ENCODE measurements at regions not wholly inside any gene's neighbourhood (a gene's known extent, or its start where the extent isn't known, plus 50 kb on each side); places are given as distances from the start of the nearest gene placed in this dataset.

DNA sequence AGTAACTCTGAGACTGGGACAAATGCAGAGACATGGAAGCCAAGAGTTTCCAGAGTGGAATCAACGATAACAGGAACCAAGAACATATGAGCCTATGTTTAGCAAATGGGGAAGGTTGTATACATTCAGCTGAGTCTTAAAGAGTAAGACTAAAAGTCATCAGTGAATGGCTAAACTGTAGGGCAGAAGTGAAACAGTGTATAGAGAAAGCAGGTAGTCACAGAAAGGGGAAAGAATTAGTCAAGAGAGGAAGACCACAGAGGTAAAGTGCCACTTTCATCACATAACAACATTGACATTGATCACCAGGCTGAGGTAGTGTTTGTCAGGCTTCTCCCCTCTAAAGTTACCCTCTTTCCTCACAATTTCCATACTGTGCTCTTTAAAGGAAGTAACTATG, 306.5 kb upstream of the SPTLC3 start:
- DNase-seq = no peak
- Mint-ChIP-seq H3K4me3 (ENCODE audit: unreplicated experiment) (no peak overlapping the region), H3K4me1 (ENCODE audit: low read depth, unreplicated experiment) (peaks cover 9% of the 10 kb centered on the region), H3K9me3 (ENCODE audit: unreplicated experiment) (no peaks in the 10 kb centered on the region), H3K27ac (ENCODE audit: unreplicated experiment) (no peak overlapping the region), H3K36me3 (ENCODE audit: unreplicated experiment) (no peaks in the 10 kb centered on the region), H3K27me3 (ENCODE audit: unreplicated experiment) (no peaks in the 10 kb centered on the region)
- TF ChIP-seq, protein P1, sequence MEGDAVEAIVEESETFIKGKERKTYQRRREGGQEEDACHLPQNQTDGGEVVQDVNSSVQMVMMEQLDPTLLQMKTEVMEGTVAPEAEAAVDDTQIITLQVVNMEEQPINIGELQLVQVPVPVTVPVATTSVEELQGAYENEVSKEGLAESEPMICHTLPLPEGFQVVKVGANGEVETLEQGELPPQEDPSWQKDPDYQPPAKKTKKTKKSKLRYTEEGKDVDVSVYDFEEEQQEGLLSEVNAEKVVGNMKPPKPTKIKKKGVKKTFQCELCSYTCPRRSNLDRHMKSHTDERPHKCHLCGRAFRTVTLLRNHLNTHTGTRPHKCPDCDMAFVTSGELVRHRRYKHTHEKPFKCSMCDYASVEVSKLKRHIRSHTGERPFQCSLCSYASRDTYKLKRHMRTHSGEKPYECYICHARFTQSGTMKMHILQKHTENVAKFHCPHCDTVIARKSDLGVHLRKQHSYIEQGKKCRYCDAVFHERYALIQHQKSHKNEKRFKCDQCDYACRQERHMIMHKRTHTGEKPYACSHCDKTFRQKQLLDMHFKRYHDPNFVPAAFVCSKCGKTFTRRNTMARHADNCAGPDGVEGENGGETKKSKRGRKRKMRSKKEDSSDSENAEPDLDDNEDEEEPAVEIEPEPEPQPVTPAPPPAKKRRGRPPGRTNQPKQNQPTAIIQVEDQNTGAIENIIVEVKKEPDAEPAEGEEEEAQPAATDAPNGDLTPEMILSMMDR (IDR thresholded peaks at IDR 0.05; ENCODE audit: partially characterized antibody, unreplicated experiment) = no peak

DNA sequence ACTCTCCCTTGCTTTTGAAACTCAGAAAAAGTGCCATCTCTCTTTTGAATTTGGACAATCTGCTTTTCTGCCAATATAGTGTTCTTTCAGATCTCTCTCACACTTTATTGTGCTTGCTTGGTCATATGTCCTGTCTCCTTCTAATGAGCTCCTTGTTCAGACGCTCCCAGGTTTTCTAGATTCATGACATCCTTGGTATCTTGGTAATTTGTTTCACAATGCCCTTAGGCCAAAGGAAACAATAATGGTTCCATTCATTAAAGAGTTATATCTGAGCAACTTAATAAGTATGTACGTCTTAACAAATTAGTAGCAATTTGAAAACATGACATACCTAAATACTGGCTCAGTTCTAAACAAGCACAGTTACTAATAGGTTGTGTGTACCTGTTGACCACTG, 293.4 kb upstream of the SPTLC3 start:
- Mint-ChIP-seq H3K9me3 (ENCODE audit: unreplicated experiment) (no peaks in the 10 kb centered on the region), H3K4me1 (ENCODE audit: low read depth, unreplicated experiment) (no peaks in the 10 kb centered on the region), H3K4me3 (ENCODE audit: unreplicated experiment) (no peak overlapping the region), H3K27ac (ENCODE audit: unreplicated experiment) (no peak overlapping the region), H3K27me3 (ENCODE audit: unreplicated experiment) (no peaks in the 10 kb centered on the region), H3K36me3 (ENCODE audit: unreplicated experiment) (no peaks in the 10 kb centered on the region)
- TF ChIP-seq, protein P1 (IDR thresholded peaks at IDR 0.05; ENCODE audit: partially characterized antibody, unreplicated experiment) = no peak
- DNase-seq = no peak

DNA sequence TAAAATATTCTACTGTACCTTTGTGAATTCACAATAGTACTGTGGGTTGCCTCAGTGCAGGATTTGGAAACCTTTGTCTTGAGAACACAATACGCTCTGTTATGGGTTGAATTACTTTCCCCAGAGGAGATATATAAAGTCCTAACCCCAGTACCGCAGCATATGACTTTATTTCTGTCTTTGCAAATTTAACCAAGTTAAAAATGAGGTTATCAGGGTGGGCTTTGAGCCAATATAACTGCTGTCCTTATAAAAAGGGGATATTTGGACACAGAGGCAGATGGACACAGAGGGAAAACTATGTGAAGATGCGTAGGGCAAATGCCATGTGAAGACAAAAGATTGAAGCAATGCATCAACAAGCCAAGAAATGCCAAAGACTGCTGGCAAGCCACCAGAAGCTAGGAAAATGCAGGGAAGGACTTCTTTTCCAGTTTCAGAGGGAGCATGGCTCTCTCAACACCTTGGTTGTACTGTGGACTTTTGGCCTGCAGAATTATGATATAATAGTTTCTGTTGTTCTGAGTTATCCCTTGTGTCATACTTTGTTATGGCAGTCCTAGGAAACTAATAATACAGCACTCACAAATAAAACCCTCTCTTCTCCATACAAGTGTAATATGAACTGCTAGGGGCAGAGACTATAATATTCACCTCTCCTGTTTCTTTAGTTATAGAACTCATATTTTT, 292.6 kb upstream of the SPTLC3 start:
- TF ChIP-seq, protein P1 (IDR thresholded peaks at IDR 0.05; ENCODE audit: partially characterized antibody, unreplicated experiment) = no peak

DNA sequence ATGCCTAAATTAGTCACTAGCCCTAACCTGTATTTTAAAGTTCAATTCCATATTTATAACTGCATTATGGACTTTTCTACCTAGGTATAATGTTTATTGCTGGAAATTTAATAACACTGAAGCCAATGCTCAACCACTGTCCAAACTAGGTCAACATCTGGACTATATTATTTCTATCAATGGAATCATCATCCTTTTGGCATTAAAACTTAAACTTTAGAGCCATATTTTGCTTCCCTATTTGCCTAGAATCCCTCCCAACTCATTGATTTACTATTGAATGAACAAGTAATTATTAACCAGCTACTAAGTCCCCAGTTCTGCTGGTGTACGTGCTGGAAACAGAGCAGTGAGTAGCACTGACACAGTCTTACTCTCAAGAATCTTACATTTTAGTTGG, 291.7 kb upstream of the SPTLC3 start:
- H3K4me3 Mint-ChIP-seq (ENCODE audit: unreplicated experiment) = no peak overlapping the region
- TF ChIP-seq, protein P1 (IDR thresholded peaks at IDR 0.05; ENCODE audit: partially characterized antibody, unreplicated experiment) = no peak
- H3K36me3 Mint-ChIP-seq (ENCODE audit: unreplicated experiment) = no peaks in the 10 kb centered on the region
- H3K9me3 Mint-ChIP-seq (ENCODE audit: unreplicated experiment) = no peaks in the 10 kb centered on the region
- H3K27me3 Mint-ChIP-seq (ENCODE audit: unreplicated experiment) = no peaks in the 10 kb centered on the region
- no peaks in the 10 kb centered on the region for H3K4me1 Mint-ChIP-seq (ENCODE audit: low read depth, unreplicated experiment)
- DNase-seq = no peak
- no peak overlapping the region for H3K27ac Mint-ChIP-seq (ENCODE audit: unreplicated experiment)

More for the DNA sequence above, 292.6 kb upstream of the SPTLC3 start:
- no peaks in the 10 kb centered on the region for H3K36me3 Mint-ChIP-seq (ENCODE audit: unreplicated experiment)
- H3K4me1 Mint-ChIP-seq (ENCODE audit: low read depth, unreplicated experiment) = no peaks in the 10 kb centered on the region
- H3K9me3 Mint-ChIP-seq (ENCODE audit: unreplicated experiment) = no peaks in the 10 kb centered on the region
- no peaks in the 10 kb centered on the region for H3K27me3 Mint-ChIP-seq (ENCODE audit: unreplicated experiment)
- no peak for DNase-seq
- H3K4me3 Mint-ChIP-seq (ENCODE audit: unreplicated experiment) = no peak overlapping the region
- H3K27ac Mint-ChIP-seq (ENCODE audit: unreplicated experiment) = no peak overlapping the region

DNA sequence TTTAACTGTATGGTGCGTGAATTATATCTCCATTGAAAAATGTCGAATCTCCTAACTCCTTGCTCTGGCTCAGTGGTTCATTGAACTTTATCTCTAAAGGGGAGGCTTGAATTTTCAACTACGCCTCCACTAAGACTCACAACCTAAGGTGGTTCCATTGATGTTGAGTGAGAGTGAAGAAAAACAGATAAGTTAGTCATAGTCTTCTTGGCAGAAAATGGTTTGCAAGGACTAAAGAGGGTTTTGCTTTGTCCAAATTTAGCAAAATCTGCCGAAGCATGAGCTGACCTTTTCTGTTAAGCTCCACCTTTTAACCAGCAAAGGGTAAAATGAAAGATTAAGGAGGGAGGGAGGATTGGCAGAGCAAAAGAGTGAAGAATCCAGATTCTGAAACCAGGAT, 290.2 kb upstream of the SPTLC3 start:
- Mint-ChIP-seq H3K9me3 (ENCODE audit: unreplicated experiment) (no peaks in the 10 kb centered on the region), H3K27ac (ENCODE audit: unreplicated experiment) (no peak overlapping the region), H3K36me3 (ENCODE audit: unreplicated experiment) (no peaks in the 10 kb centered on the region), H3K4me1 (ENCODE audit: low read depth, unreplicated experiment) (no peaks in the 10 kb centered on the region), H3K4me3 (ENCODE audit: unreplicated experiment) (no peak overlapping the region), H3K27me3 (ENCODE audit: unreplicated experiment) (no peaks in the 10 kb centered on the region)
- DNase-seq = no peak
- TF ChIP-seq, protein P1 (IDR thresholded peaks at IDR 0.05; ENCODE audit: partially characterized antibody, unreplicated experiment) = no peak
